Right atrium auricular region (tissue), 2 donors: ENCODE measurements at regions not wholly inside any gene's neighbourhood (a gene's known extent, or its start where the extent isn't known, plus 50 kb on each side); places are given as distances from the start of the nearest gene placed in this dataset.
"Not testable (repeated sequence)": the region's sequence is repeated elsewhere in the genome, so short reads cannot be mapped to it uniquely, and the experiment has no call there.

Source experiments
- DNase-seq: peaks from one replicate; pipeline ENCODE4 v3.0.0-alpha.2; 2019; ENCODE audit warnings: low spot score
- H3K27ac ChIP-seq, 2 donors: fragments of 200-600 bp; sonication (generic); 1 replicate in 1 of 2; 2 replicates in 1 of 2; pipeline ENCODE4 v1.5.1; 2016 to 2019
- H3K27me3 ChIP-seq, 2 donors: fragments of 200-600 bp; sonication (generic); one replicate each; pipeline versions ENCODE4 v1.5.1 to v1.6.0; 2017 to 2019
- H3K36me3 ChIP-seq: fragments of 200-600 bp; sonication (generic); one replicate; pipeline ENCODE4 v1.5.1; 2016
- H3K4me1 ChIP-seq, 2 donors: fragments of 200-600 bp; sonication (generic); one replicate each; pipeline versions ENCODE4 v1.5.1 to v1.6.0; 2017 to 2019
- H3K4me3 ChIP-seq, 2 donors: fragments of 200-600 bp; sonication (generic); 1 replicate in 1 of 2; 2 replicates in 1 of 2; pipeline ENCODE4 v1.5.1; 2017 to 2019; ENCODE audit warnings: mild to moderate bottlenecking in 1 of 2, moderate library complexity in 1 of 2
- H3K9me3 ChIP-seq, 2 donors: fragments of 200-600 bp; sonication (generic); one replicate each; pipeline ENCODE4 v1.5.1; 2019
- TF ChIP-seq, protein P1 (sequence below), 2 donors: fragments of 200-600 bp; sonication (generic); IDR thresholded peaks; one replicate each; pipeline ENCODE4 v1.5.1; 2019; ENCODE audit warnings: antibody characterized with exemption in 2 of 2

DNA sequence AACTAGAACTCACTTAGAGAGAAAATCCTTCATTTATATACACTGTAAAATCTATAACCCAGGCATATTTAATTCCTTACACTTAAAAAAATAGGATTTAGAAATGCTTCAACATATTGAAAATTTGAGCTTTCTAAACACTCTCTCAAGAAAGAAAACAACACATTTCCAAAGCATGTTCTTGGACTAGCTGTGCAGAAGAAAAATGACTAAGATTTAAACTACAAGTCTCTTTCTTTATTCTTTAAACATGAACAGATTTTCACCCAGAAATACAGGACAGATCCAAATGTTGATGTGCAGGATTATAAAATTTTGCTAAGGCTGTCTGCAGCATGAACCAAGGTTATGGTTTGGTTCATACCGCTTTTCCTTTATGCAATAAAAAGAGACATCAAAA, 77.7 kb upstream of the TUSC1 start:
- Histone ChIP-seq H3K4me3 (no peak overlapping the region), H3K27me3 (no peaks in the 10 kb centered on the region), H3K9me3 (no peaks in the 10 kb centered on the region), H3K4me1 (no peaks in the 10 kb centered on the region), H3K27ac (no peak overlapping the region), H3K36me3 (no peaks in the 10 kb centered on the region)
- TF ChIP-seq, protein P1, sequence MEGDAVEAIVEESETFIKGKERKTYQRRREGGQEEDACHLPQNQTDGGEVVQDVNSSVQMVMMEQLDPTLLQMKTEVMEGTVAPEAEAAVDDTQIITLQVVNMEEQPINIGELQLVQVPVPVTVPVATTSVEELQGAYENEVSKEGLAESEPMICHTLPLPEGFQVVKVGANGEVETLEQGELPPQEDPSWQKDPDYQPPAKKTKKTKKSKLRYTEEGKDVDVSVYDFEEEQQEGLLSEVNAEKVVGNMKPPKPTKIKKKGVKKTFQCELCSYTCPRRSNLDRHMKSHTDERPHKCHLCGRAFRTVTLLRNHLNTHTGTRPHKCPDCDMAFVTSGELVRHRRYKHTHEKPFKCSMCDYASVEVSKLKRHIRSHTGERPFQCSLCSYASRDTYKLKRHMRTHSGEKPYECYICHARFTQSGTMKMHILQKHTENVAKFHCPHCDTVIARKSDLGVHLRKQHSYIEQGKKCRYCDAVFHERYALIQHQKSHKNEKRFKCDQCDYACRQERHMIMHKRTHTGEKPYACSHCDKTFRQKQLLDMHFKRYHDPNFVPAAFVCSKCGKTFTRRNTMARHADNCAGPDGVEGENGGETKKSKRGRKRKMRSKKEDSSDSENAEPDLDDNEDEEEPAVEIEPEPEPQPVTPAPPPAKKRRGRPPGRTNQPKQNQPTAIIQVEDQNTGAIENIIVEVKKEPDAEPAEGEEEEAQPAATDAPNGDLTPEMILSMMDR (IDR thresholded peaks at IDR 0.05) = no peak
- DNase-seq = no peak

DNA sequence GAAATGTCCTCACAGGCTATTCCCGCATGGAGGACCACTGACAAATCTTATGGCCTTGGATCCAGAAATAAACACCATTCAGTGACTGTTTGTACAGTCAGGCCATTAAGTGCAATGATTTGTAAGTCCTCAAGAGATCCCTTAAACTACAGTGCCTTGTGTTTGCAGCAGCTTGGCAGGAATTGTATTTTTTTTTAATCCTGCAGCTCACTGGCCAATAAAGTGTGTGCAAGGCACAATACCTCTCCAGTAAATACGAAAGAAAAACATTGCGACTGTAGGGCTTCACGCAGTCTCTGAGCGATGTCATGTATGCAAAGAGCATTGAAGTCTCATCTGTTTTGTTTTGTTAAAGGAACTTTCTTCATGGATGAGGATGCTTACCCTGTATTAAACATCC, 74.2 kb upstream of the TUSC1 start:
- Histone ChIP-seq H3K4me1 (no peaks in the 10 kb centered on the region), H3K27ac (no peak overlapping the region), H3K27me3 (no peaks in the 10 kb centered on the region), H3K36me3 (no peaks in the 10 kb centered on the region), H3K4me3 (no peak overlapping the region), H3K9me3 (no peaks in the 10 kb centered on the region)
- no peak for DNase-seq
- TF ChIP-seq, protein P1 (IDR thresholded peaks at IDR 0.05) = no peak

DNA sequence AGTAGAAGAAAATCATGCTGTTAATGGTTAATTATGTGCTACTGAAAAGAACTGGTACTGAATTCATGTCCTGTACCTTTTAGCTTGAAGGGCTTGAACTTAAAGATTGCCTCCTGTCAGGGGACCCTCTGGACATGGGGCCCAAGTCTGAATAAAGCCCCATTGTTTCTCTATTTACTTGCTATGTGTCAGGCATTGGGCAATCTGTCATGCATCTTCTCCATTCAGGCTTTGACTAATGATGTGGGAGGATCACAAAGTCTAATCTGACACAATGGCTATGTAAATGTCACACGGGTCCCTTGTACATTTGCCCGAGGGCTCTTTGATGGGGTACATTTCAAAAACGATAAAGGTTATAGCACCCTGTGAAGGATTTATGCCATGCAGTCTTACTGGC, 64.0 kb upstream of the TUSC1 start:
- no peaks in the 10 kb centered on the region for H3K27me3 ChIP-seq
- DNase-seq = no peak
- H3K4me1 ChIP-seq = no peaks in the 10 kb centered on the region
- no peak overlapping the region for H3K27ac ChIP-seq
- H3K4me3 ChIP-seq = no peak overlapping the region
- H3K9me3 ChIP-seq = no peaks in the 10 kb centered on the region
- TF ChIP-seq, protein P1 (IDR thresholded peaks at IDR 0.05) = no peak
- no peaks in the 10 kb centered on the region for H3K36me3 ChIP-seq

DNA sequence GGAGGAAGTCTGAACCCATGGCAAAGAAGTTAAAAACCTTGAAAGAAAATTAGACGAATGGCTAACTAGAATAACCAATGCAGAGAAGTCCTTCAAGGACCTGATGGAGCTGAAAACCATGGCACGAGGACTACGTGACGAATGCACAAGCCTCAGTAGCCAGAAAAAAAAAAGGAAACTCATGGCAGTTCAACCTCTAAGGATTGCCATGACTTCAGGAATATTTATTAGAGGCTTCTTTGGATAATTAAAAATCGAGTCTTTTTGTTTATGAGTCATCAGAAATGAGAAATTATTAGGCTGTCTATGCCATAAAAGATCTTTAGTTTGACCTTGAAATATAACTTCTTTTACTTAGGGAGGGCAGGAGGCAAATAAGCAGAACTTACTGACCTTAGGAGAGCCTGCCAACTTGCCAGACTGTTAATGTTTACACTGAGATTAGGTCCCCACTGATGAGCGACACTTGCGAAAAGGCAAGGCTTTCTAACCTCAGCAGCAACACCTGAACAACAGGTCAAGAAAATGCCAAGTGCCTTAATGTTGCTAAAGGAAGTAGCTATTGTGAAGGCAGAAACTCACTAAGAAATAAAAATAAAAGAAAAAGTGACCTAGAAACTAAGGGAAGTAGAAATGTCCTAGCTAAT, 55.2 kb upstream of the TUSC1 start:
- TF ChIP-seq, protein P1 (IDR thresholded peaks at IDR 0.05) = no peak
- DNase-seq = no peak
- Histone ChIP-seq H3K9me3 (no peaks in the 10 kb centered on the region), H3K4me3 (no peak overlapping the region), H3K27ac (no peak overlapping the region), H3K27me3 (no peaks in the 10 kb centered on the region), H3K4me1 (no peaks in the 10 kb centered on the region), H3K36me3 (no peaks in the 10 kb centered on the region)

DNA sequence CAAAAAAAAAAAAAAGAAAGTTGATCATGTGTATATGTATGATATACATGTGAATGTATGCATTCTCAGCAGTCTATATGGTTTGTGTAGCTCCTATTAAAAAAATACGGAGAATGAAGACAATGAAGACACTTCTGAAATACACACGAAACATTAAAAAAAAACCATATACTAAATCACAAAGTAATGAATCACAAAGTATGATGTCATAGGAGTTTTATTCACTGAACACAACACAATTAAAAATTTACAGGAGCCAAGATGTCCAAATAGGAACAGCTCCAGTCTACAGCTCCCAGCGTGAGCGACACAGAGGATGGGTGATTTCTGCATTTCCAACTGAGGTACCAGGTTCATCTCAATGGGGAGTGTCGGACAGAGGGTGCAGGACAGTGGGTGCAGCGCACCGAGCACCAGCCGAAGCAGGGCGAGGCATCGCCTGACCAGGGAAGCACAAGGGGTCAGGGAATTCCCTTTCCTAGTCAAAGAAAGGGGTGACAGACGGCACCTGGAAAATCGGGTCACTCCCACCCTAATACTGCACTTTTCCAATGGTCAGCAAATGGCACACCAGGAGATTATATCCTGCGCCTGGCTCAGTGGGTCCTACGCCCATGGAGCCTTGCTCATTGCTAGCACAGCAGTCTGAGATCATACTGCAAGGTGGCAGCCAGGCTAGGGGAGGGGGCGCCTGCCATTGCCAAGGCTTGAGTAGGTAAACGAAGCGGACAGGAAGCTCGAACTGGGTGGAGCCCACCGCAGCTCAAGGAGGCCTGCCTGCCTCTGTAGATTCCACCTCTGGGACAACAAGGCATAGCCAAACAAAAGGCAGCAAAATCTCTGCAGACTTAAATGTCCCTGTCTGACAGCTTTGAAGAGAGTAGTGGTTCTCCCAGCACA, 53.9 kb upstream of the TUSC1 start:
- DNase-seq, H3K27me3 ChIP-seq, H3K36me3 ChIP-seq, H3K27ac ChIP-seq, H3K9me3 ChIP-seq, H3K4me3 ChIP-seq, H3K4me1 ChIP-seq: not testable (repeated sequence)
